Spleen (tissue), 11 donors: ENCODE measurements at regions not wholly inside any gene's neighbourhood (a gene's known extent, or its start where the extent isn't known, plus 50 kb on each side); places are given as distances from the start of the nearest gene placed in this dataset.
A peak's percentile ranks its signal among the peaks of the same experiment; 100 is the strongest.
"Not testable (repeated sequence)": the region's sequence is repeated elsewhere in the genome, so short reads cannot be mapped to it uniquely, and the experiment has no call there.

Source experiments
- DNase-seq: peaks from one replicate; pipeline ENCODE4 v3.0.0-alpha.2; 2020
- H3K27ac ChIP-seq, 8 donors: fragments of 200-600 bp; sonication (generic) in 7 of 8; 1 replicate in 4 of 8; 2 replicates in 4 of 8; pipeline versions ENCODE4 v1.5.0 to v1.8.0; 2016 to 2021; ENCODE audit warnings: inconsistent platforms in 4 of 8, mild to moderate bottlenecking in 4 of 8, moderate library complexity in 1 of 8
- H3K27me3 ChIP-seq, 7 donors: fragments of 200-600 bp; sonication (generic) in 6 of 7; replicated peaks in 1 of 7; 1 replicate in 4 of 7; 2 replicates in 3 of 7; pipeline versions ENCODE4 v1.5.0 to v1.8.0; 2016 to 2021; ENCODE audit warnings: inconsistent platforms in 3 of 7, mild to moderate bottlenecking in 1 of 7
- H3K36me3 ChIP-seq, 6 donors: fragments of 200-600 bp; sonication (generic) in 5 of 6; 1 replicate in 4 of 6; 2 replicates in 2 of 6; pipeline versions ENCODE4 v1.5.0 to v1.8.0; 2016 to 2021; ENCODE audit warnings: inconsistent platforms in 2 of 6
- H3K4me1 ChIP-seq, 6 donors: fragments of 200-600 bp; sonication (generic) in 5 of 6; 1 replicate in 3 of 6; 2 replicates in 3 of 6; pipeline versions ENCODE4 v1.5.0 to v1.8.0; 2016 to 2021; ENCODE audit warnings: inconsistent platforms in 3 of 6
- H3K4me3 ChIP-seq, 8 donors: fragments of 200-600 bp; sonication (generic) in 7 of 8; 1 replicate in 4 of 8; 2 replicates in 4 of 8; pipeline versions ENCODE4 v1.5.0 to v1.8.0; 2016 to 2021; ENCODE audit warnings: inconsistent platforms in 4 of 8, mild to moderate bottlenecking in 4 of 8, moderate library complexity in 2 of 8
- H3K9me3 ChIP-seq, 8 donors: fragments of 200-600 bp; sonication (generic) in 7 of 8; 1 replicate in 4 of 8; 2 replicates in 4 of 8; pipeline versions ENCODE4 v1.5.0 to v1.8.0; 2016 to 2021; ENCODE audit warnings: inconsistent platforms in 4 of 8
- CTCF ChIP-seq, 11 experiments: fragments of 200-600 bp in 7 of 11; fragments of 450-650 bp in 4 of 11; sonication (generic) in 4 of 11; IDR thresholded peaks in 8 of 11; conservative IDR thresholded peaks in 3 of 11; 1 replicate in 7 of 11; 2 replicates in 4 of 11; pipeline versions ENCODE4 v1.4.0 to v1.8.0; 2016 to 2021; ENCODE audit warnings: antibody characterized with exemption in 11 of 11, inconsistent platforms in 4 of 11, mild to moderate bottlenecking in 1 of 11
- POLR2A ChIP-seq, 3 donors: fragments of 450-650 bp; IDR thresholded peaks; one replicate each; pipeline ENCODE4 v1.5.1; 2017; ENCODE audit warnings: antibody characterized with exemption in 3 of 3, mild to moderate bottlenecking in 1 of 3
- POLR2AphosphoS5 ChIP-seq, 3 donors: sonication (generic); formaldehyde crosslinking; IDR thresholded peaks; one replicate each; pipeline ENCODE4 v1.5.1; 2017; ENCODE audit warnings: antibody characterized with exemption in 3 of 3
- WGBS, 5 donors: extraction: QIAGEN DNeasy Blood & Tissue Kit in 3 of 5; methylation state at CpG; one replicate each; pipeline versions ENCODE4 v1.1.5 to v1.1.7; 2013 to 2018; 5-methylcytosine and 5-hydroxymethylcytosine counted together
- intact Hi-C: fragments of 100-400 bp; cut with DNase I; formaldehyde crosslinking; loops from one replicate; pipeline ENCODE4 v1.15.0; 2023; ENCODE audit warnings: low total_unique reads
- donor health status: healthy with polysubstance abuse.
- donor health status: DM: no; HTN: no; CAD: no; lungs with moderate emphysema.
- donor health status: DM: no; HTN: no; CAD: no.
- donor health status: Bipolar disorder and iron deficiency.
- donor health status: healthy.
- donor health status: DM: no; HTN: no; CAD: no.
- donor health status: DM: yes; HTN: yes; CAD: no.

GRCh38 chr14:106234525-106235254, 708.3 kb downstream of the TMEM121 start:
- H3K27me3 ChIP-seq, H3K9me3 ChIP-seq, H3K4me1 ChIP-seq, DNase-seq, H3K27ac ChIP-seq, H3K36me3 ChIP-seq, H3K4me3 ChIP-seq, intact Hi-C loops: not testable (repeated sequence)
- peak in 10 of 11 experiments; percentile 11 to 72 (median 50) for TF ChIP-seq CTCF (IDR thresholded peaks at IDR 0.05 in 8 of 11, conservative IDR thresholded peaks at IDR 0.05 in 3 of 11)
- WGBS, 5 donors = 21 to 43% (median 34%) methylated on average over 11 to 16 of the region's 17 CpGs

DNA sequence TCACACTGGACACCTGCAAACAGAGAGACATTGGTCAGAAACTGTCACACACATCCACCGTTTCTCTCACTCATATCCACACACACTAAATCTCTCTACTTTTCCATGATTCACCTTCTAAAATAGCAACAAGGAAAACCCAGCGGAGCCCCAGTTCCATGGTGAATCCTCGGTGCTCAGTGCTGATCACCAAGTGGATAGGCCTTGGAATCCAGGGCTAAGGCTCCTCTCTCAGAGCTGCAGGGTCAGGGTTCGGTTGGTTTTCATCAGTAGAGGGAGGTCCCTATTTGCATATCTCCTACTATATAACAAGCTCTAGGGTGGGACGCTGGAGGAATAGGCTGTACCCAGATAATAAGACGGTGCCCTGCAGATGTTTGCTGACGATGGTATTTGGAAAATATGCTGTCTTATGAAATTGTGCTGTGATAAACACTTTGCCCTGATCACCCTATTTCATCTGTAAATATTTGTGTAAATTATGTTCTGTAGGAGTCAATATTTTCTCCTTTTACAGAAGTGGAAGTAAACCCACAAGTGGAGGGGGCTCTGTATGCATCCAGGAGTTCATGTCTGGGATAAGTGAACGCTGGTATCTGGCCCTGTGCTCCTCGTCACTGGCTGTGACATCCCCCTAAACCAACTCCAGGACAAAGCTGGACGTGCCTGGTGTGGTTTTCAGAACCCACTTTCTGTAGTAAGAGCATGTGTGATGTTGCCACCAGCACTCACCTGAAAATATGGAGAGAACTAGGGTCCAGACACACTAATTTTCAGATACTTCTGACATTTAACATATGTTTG, 709.2 kb downstream of the TMEM121 start:
- no peak for DNase-seq
- no peaks in the 10 kb centered on the region for H3K36me3 ChIP-seq
- WGBS, 5 donors = 64 to 76% (median 73%) methylated on average over 10 of the region's 10 CpGs

GRCh38 chr14:106248321-106249192, 722.2 kb downstream of the TMEM121 start:
- intact Hi-C loops = no loop called here
- Histone ChIP-seq H3K36me3 (no peaks in the 10 kb centered on the region), H3K27me3 (peaks cover 0 to 7% (median 0%) of the 10 kb centered on the region in 7 donors), H3K27ac (no peak overlapping the region), H3K9me3 (peaks cover 0 to 7% (median 0%) of the 10 kb centered on the region in 8 donors), H3K4me3 (no peak overlapping the region), H3K4me1 (no peaks in the 10 kb centered on the region)
- WGBS, 5 donors = 30 to 40% (median 31%) methylated on average over 6 of the region's 6 CpGs
- TF ChIP-seq POLR2A (IDR thresholded peaks at IDR 0.05) = no peak
- no peak for TF ChIP-seq CTCF (IDR thresholded peaks at IDR 0.05 in 8 of 11, conservative IDR thresholded peaks at IDR 0.05 in 3 of 11)
- TF ChIP-seq POLR2AphosphoS5 (IDR thresholded peaks at IDR 0.05) = no peak
- no peak for DNase-seq

More for the DNA sequence above, 709.2 kb downstream of the TMEM121 start:
- H3K9me3 ChIP-seq = no peaks in the 10 kb centered on the region
- H3K4me3 ChIP-seq = no peak overlapping the region
- TF ChIP-seq POLR2A (IDR thresholded peaks at IDR 0.05) (no peak), POLR2AphosphoS5 (IDR thresholded peaks at IDR 0.05) (no peak), CTCF (IDR thresholded peaks at IDR 0.05 in 8 of 11, conservative IDR thresholded peaks at IDR 0.05 in 3 of 11) (no peak)
- no peak overlapping the region for H3K27ac ChIP-seq
- peaks cover 0 to 8% (median 0%) of the 10 kb centered on the region in 6 donors for H3K4me1 ChIP-seq
- H3K27me3 ChIP-seq = peaks cover 0 to 11% (median 0%) of the 10 kb centered on the region in 7 donors
- intact Hi-C loops = no loop called here

GRCh38 chr14:106253995-106254394, 727.6 kb downstream of the TMEM121 start:
- H3K36me3 ChIP-seq, DNase-seq, H3K4me3 ChIP-seq, H3K27ac ChIP-seq, intact Hi-C loops, H3K9me3 ChIP-seq, H3K4me1 ChIP-seq: not testable (repeated sequence)
- H3K27me3 ChIP-seq = peaks cover 0 to 17% (median 0%) of the 10 kb centered on the region in 7 donors
- 52 to 62% (median 54%) methylated on average over 5 of the region's 5 CpGs for WGBS, 5 donors
